ENCODE measurements at regions not wholly inside any gene's neighbourhood (a gene's known extent, or its start where the extent isn't known, plus 50 kb on each side); places are given as distances from the start of the nearest gene placed in this dataset.

GRCh38 chr4:155521382-155521781 lies 144.6 kb upstream of the MAP9 start:
- no peak for DNase-seq (ENCODE audit: low read depth in 2 of 2)

- no peak for DNase-seq (ENCODE audit: low read depth in 2 of 2)
Measured at GRCh38 chr4:155515444-155516075, 138.8 kb upstream of the MAP9 start.

- DNase-seq (ENCODE audit: low read depth in 2 of 2): no peak
Measured at GRCh38 chr4:155514628-155515027, 137.9 kb upstream of the MAP9 start.

GRCh38 chr4:155512817-155513216 lies 136.1 kb upstream of the MAP9 start:
- DNase-seq (ENCODE audit: low read depth in 2 of 2): no peak

- no peak for DNase-seq (ENCODE audit: low read depth in 2 of 2)
Measured at GRCh38 chr4:155512046-155512445, 135.3 kb upstream of the MAP9 start.

GRCh38 chr4:155510771-155511170 lies 134.0 kb upstream of the MAP9 start:
- DNase-seq (ENCODE audit: low read depth in 2 of 2): no peak

- DNase-seq (ENCODE audit: low read depth in 2 of 2): no peak
Measured at GRCh38 chr4:155509555-155509954, 132.8 kb upstream of the MAP9 start.

- DNase-seq (ENCODE audit: low read depth in 2 of 2): no peak
Measured at GRCh38 chr4:155506745-155507144, 130.0 kb upstream of the MAP9 start.

GRCh38 chr4:155505321-155505720 lies 128.6 kb upstream of the MAP9 start:
- DNase-seq (ENCODE audit: low read depth in 2 of 2): no peak

- no peak for DNase-seq (ENCODE audit: low read depth in 2 of 2)
Measured at GRCh38 chr4:155497306-155497705, 120.5 kb upstream of the MAP9 start.

GRCh38 chr4:155496294-155496626 lies 119.5 kb upstream of the MAP9 start:
- no peak for DNase-seq (ENCODE audit: low read depth in 2 of 2)

- DNase-seq (ENCODE audit: low read depth in 2 of 2): no peak
Measured at GRCh38 chr4:155495572-155496293, 119.0 kb upstream of the MAP9 start.

GRCh38 chr4:155494037-155494718 lies 117.4 kb upstream of the MAP9 start:
- DNase-seq (ENCODE audit: low read depth in 2 of 2): no peak

GRCh38 chr4:155491336-155492120 lies 114.8 kb upstream of the MAP9 start:
- no peak for DNase-seq (ENCODE audit: low read depth in 2 of 2)

- DNase-seq (ENCODE audit: low read depth in 2 of 2): no peak
Measured at GRCh38 chr4:155489271-155489670, 112.5 kb upstream of the MAP9 start.

- no peak for DNase-seq (ENCODE audit: low read depth in 2 of 2)
Measured at GRCh38 chr4:155488691-155489090, 111.9 kb upstream of the MAP9 start.

- DNase-seq (ENCODE audit: low read depth in 2 of 2): no peak
Measured at GRCh38 chr4:155487210-155487609, 110.4 kb upstream of the MAP9 start.

GRCh38 chr4:155481150-155481549 lies 104.4 kb upstream of the MAP9 start:
- DNase-seq (ENCODE audit: low read depth in 2 of 2): no peak

GRCh38 chr4:155479835-155480234 lies 103.1 kb upstream of the MAP9 start:
- DNase-seq (ENCODE audit: low read depth in 2 of 2): no peak

GRCh38 chr4:155478336-155478835 lies 101.6 kb upstream of the MAP9 start:
- DNase-seq (ENCODE audit: low read depth in 2 of 2): no peak

GRCh38 chr4:155474758-155475157 lies 98.0 kb upstream of the MAP9 start:
- no peak for DNase-seq (ENCODE audit: low read depth in 2 of 2)

- no peak for DNase-seq (ENCODE audit: low read depth in 2 of 2)
Measured at GRCh38 chr4:155473420-155474095, 96.8 kb upstream of the MAP9 start.
